WERI-Rb-1 (cell line): ENCODE measurements at regions not wholly inside any gene's neighbourhood (a gene's known extent, or its start where the extent isn't known, plus 50 kb on each side); places are given as distances from the start of the nearest gene placed in this dataset.

Source experiments
- DNase-seq: peaks from one replicate; pipeline ENCODE4 v3.0.0-alpha.2; 2020
- H3K27ac ChIP-seq: fragments of 250-450 bp; sonication (Bioruptor Pico); 2 replicates; pipeline ENCODE4 v1.5.1; 2020; ENCODE audit warnings: mild to moderate bottlenecking, moderate library complexity
- H3K27me3 ChIP-seq: fragments of 250-450 bp; sonication (Bioruptor Pico); 2 replicates; pipeline ENCODE4 v1.5.1; 2021; ENCODE audit warnings: mild to moderate bottlenecking, low read depth, moderate library complexity; ENCODE audit not compliant: insufficient read depth, severe bottlenecking
- H3K36me3 ChIP-seq: fragments of 250-450 bp; sonication (Bioruptor Pico); 2 replicates; pipeline ENCODE4 v1.5.1; 2020; ENCODE audit warnings: mild to moderate bottlenecking, moderate library complexity
- H3K4me3 ChIP-seq: 2 replicates; pipeline ENCODE4 v1.5.1; 2011; ENCODE audit warnings: low read depth, mild to moderate bottlenecking, control low read depth, low read length
- H3K9me3 ChIP-seq: fragments of 250-450 bp; sonication (Bioruptor Pico); 2 replicates; pipeline ENCODE4 v1.5.1; 2021; ENCODE audit warnings: mild to moderate bottlenecking, moderate library complexity; ENCODE audit not compliant: severe bottlenecking
- TF ChIP-seq, protein P1 (sequence below): IDR thresholded peaks from 2 replicates; pipeline ENCODE4 v1.5.1; 2011; ENCODE audit warnings: low read depth, mild to moderate bottlenecking, control low read depth, inconsistent platforms, low read length

DNA sequence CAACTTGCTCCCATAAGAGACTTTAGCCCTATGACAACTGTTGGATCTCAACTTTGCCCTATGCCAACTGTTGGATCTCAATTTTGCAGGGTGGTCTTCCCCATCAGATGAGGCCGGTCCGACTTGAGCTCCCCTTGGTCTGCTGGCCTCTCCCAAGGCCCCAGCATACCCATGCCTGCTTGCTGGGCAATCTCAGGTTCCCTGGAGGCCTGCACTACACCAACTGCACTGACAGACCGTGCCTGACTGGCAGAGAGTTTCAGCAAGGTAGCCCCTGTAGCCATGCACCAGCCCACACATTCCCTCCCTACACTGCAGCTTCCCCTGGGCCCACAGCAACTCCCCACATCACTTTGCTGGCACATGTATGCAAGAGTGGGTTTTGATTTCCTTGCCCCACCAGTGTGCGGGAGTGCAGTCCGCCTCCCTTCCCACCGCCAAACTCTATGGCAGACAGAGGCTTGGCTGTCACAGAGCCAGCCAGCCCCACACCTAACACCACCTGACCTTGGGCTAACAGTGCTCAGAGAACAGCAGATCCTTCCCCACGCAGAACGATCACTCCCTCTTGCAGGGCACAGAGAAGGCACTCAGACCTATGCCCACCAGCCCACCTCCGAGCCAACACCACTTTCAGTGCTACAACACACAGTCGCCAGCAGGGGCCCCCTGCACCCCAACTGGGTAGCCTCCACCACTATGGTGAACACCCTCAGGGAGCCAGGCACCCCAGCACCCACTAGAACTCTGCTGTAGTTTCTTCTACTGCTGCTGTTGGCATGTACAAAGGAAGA is 279.9 kb upstream of the COX7C start:
- Histone ChIP-seq H3K27me3 (no peaks in the 10 kb centered on the region), H3K4me3 (no peak overlapping the region), H3K27ac (no peak overlapping the region), H3K36me3 (no peaks in the 10 kb centered on the region), H3K9me3 (no peaks in the 10 kb centered on the region)
- TF ChIP-seq, protein P1, sequence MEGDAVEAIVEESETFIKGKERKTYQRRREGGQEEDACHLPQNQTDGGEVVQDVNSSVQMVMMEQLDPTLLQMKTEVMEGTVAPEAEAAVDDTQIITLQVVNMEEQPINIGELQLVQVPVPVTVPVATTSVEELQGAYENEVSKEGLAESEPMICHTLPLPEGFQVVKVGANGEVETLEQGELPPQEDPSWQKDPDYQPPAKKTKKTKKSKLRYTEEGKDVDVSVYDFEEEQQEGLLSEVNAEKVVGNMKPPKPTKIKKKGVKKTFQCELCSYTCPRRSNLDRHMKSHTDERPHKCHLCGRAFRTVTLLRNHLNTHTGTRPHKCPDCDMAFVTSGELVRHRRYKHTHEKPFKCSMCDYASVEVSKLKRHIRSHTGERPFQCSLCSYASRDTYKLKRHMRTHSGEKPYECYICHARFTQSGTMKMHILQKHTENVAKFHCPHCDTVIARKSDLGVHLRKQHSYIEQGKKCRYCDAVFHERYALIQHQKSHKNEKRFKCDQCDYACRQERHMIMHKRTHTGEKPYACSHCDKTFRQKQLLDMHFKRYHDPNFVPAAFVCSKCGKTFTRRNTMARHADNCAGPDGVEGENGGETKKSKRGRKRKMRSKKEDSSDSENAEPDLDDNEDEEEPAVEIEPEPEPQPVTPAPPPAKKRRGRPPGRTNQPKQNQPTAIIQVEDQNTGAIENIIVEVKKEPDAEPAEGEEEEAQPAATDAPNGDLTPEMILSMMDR: peak; percentile 17; the same call in 1 of the 2 replicates
- DNase-seq: no peak

- no peak for DNase-seq
- TF ChIP-seq, protein P1: no peak
These were observed 263.1 kb upstream of the COX7C start for GRCh38 chr5:86354664-86355063.

DNA sequence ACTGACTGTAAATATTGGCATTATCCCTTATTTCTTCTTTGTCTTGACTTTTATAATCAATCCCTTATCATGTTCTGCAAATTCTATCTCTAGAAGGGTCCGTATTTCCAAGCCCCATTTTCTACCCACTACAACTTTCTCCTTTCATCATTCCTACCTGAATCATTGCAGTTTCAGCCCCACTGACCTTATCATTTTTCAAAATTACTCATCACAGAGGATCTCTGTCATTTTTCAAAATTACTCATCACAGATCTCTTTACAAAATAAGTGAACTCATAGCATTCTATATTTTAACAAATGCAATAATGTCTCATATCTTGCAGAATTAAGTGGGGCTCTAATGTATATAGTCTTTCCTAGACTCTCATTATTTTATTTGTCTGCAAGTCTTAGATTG is 256.9 kb upstream of the COX7C start:
- no peak for DNase-seq
- no peak overlapping the region for H3K4me3 ChIP-seq
- H3K36me3 ChIP-seq: no peaks in the 10 kb centered on the region
- H3K27ac ChIP-seq: no peak overlapping the region
- TF ChIP-seq, protein P1: no peak
- H3K27me3 ChIP-seq: no peaks in the 10 kb centered on the region
- H3K9me3 ChIP-seq: no peaks in the 10 kb centered on the region

More at GRCh38 chr5:86354664-86355063, 263.1 kb upstream of the COX7C start:
- Histone ChIP-seq H3K4me3 (no peak overlapping the region), H3K27ac (no peak overlapping the region), H3K9me3 (no peaks in the 10 kb centered on the region), H3K27me3 (no peaks in the 10 kb centered on the region), H3K36me3 (no peaks in the 10 kb centered on the region)

GRCh38 chr5:86371061-86371460 is 246.7 kb upstream of the COX7C start:
- Histone ChIP-seq H3K27me3 (no peaks in the 10 kb centered on the region), H3K27ac (no peak overlapping the region), H3K9me3 (no peaks in the 10 kb centered on the region), H3K4me3 (no peak overlapping the region), H3K36me3 (no peaks in the 10 kb centered on the region)
- TF ChIP-seq, protein P1: no peak
- DNase-seq: no peak

DNA sequence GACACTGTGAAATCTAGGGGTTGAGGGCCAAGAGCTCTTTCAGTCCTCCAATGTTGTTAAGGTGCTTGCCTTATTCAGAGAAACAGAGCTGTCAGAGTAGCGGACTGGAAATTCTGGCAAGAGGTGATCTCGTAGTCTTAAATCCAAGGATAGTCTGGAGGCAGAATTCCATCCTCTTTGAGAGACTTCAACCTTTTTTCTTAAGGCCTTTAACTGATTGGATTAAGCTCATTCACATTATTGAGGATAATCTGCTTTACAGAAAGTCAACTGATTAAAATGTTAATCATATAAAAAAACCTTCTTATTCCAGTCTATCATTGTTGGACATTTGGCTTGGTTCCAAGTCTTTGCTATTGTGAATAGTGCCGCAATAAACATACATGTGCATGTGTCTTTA is 243.1 kb upstream of the COX7C start:
- DNase-seq: peak; percentile 21
- Histone ChIP-seq H3K27me3 (no peaks in the 10 kb centered on the region), H3K4me3 (no peak overlapping the region), H3K9me3 (no peaks in the 10 kb centered on the region), H3K27ac (no peak overlapping the region), H3K36me3 (no peaks in the 10 kb centered on the region)
- TF ChIP-seq, protein P1: no peak

GRCh38 chr5:86376214-86376613 is 241.5 kb upstream of the COX7C start:
- TF ChIP-seq, protein P1: no peak
- Histone ChIP-seq H3K9me3 (no peaks in the 10 kb centered on the region), H3K36me3 (no peaks in the 10 kb centered on the region), H3K4me3 (no peak overlapping the region), H3K27me3 (no peaks in the 10 kb centered on the region), H3K27ac (no peak overlapping the region)
- DNase-seq: no peak
